PC-3 (cell line): ENCODE measurements at regions not wholly inside any gene's neighbourhood (a gene's known extent, or its start where the extent isn't known, plus 50 kb on each side); places are given as distances from the start of the nearest gene placed in this dataset.

Experiments used
- EZH2 ChIP-seq: fragments of 300-600 bp; sonication (generic); IDR thresholded peaks from one replicate; pipeline ENCODE4 v1.6.1; 2017; ENCODE audit warnings: antibody characterized with exemption, mild to moderate bottlenecking, low read length; ENCODE audit not compliant: unreplicated experiment
- EZH2phosphoT487 ChIP-seq: fragments of 300-600 bp; sonication (generic); IDR thresholded peaks from 2 replicates; pipeline ENCODE4 v1.6.1; 2018; ENCODE audit warnings: mild to moderate bottlenecking, antibody characterized with exemption, low read length, borderline replicate concordance
- TF ChIP-seq, protein P1 (sequence below): fragments of 300-600 bp; sonication (generic); conservative IDR thresholded peaks from 2 replicates; pipeline ENCODE4 v1.5.1; 2017; ENCODE audit warnings: antibody characterized with exemption, low read depth, mild to moderate bottlenecking, low read length

DNA sequence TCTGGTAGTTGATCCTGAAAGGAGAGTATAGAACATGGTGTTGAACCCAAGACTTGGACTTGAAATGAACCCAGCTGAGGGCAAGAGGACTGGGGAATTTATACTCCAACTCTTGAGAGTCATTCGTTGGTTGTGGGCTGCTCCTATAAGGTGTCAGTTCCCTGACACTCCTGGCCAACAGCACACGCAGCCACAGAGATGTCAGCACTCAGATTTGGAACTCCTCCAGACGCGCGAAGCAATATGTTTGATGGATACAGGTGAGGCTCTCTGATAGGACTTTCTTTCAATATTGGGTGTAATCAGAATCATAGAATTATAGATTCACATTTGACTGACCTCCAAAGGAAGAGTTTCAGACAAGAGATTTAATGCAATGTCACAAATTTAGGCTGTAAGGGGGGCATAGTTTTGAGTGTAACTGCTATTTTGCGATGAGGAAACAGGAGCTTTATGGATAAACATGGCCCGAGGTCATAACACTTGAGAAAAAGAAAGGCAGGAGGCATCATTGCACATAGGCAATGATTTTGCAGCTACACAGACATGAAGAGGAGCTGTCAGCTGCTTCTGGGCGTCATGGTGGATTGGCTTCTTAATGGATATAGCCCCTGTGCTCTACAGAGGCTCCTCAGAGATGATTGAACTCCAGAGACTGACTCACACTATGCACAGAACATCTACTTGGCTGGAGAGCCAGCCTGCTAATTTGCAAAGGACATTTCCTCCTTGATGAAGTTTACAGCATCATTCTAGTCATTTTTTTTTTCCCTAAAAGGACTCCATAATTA lies 569.2 kb upstream of the RGMA start:
- TF ChIP-seq EZH2: no peak
- TF ChIP-seq, protein P1, sequence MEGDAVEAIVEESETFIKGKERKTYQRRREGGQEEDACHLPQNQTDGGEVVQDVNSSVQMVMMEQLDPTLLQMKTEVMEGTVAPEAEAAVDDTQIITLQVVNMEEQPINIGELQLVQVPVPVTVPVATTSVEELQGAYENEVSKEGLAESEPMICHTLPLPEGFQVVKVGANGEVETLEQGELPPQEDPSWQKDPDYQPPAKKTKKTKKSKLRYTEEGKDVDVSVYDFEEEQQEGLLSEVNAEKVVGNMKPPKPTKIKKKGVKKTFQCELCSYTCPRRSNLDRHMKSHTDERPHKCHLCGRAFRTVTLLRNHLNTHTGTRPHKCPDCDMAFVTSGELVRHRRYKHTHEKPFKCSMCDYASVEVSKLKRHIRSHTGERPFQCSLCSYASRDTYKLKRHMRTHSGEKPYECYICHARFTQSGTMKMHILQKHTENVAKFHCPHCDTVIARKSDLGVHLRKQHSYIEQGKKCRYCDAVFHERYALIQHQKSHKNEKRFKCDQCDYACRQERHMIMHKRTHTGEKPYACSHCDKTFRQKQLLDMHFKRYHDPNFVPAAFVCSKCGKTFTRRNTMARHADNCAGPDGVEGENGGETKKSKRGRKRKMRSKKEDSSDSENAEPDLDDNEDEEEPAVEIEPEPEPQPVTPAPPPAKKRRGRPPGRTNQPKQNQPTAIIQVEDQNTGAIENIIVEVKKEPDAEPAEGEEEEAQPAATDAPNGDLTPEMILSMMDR: no peak
- TF ChIP-seq EZH2phosphoT487: no peak
